ENCODE measurements at regions not wholly inside any gene's neighbourhood (a gene's known extent, or its start where the extent isn't known, plus 50 kb on each side); places are given as distances from the start of the nearest gene placed in this dataset.

DNA sequence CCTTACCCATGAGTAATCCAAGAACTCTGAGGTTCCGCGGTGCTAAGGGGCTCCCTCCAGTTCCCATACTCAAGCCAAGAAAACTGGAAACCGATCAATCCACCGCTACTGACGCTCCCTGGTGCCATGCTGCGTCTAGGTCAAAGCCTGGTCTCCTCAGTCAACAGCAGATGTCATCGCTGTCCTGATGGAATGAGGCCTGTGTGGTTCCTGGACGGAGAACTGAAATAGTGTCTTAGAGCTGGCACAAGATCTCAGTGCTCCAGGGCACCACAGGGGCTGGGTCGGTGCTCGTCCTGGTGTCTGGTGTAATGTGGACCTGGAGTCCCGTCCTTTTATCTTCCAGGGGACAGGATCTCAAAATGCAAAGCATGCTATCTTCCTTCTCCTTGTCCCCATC, 373.9 kb upstream of the CFAP20DC start:
- TF ChIP-seq GATA3 (IDR thresholded peaks at IDR 0.05; ENCODE audit: low read depth, low read length) (no peak), GATA2 (IDR thresholded peaks at IDR 0.05; ENCODE audit: low read depth, low read length) (no peak)

All from SH-SY5Y (cell line).